Mesenchymal stem cell (in vitro differentiated cells and primary cell): ENCODE measurements at regions not wholly inside any gene's neighbourhood (a gene's known extent, or its start where the extent isn't known, plus 50 kb on each side); places are given as distances from the start of the nearest gene placed in this dataset.

Experiments used
- DNase-seq: peaks from one replicate; pipeline ENCODE4 v3.0.0-alpha.2; 2013
- H2AFZ ChIP-seq: one replicate; pipeline ENCODE4 v1.6.1; 2013; ENCODE audit warnings: low read depth, mild to moderate bottlenecking, control low read depth, inconsistent platforms, low read length, moderate library complexity
- H2AK5ac ChIP-seq: 2 replicates; pipeline ENCODE4 v1.6.1; 2013; ENCODE audit warnings: low read length, moderate library complexity, mild to moderate bottlenecking, inconsistent platforms; ENCODE audit not compliant: severe bottlenecking
- H2BK120ac ChIP-seq: one replicate; pipeline ENCODE4 v1.6.1; 2013; ENCODE audit warnings: low read depth, mild to moderate bottlenecking, inconsistent platforms, low read length, moderate library complexity
- H2BK12ac ChIP-seq, 2 experiments: one replicate each; pipeline ENCODE4 v1.6.1; 2013; ENCODE audit warnings: inconsistent platforms in 2 of 2, low read length in 2 of 2, mild to moderate bottlenecking in 2 of 2, moderate library complexity in 2 of 2, control low read depth in 1 of 2
- H2BK15ac ChIP-seq: one replicate; pipeline ENCODE4 v1.6.1; 2013; ENCODE audit warnings: mild to moderate bottlenecking, low read depth, inconsistent platforms; ENCODE audit not compliant: poor library complexity, severe bottlenecking
- H2BK5ac ChIP-seq: 2 replicates; pipeline ENCODE4 v1.6.1; 2013; ENCODE audit warnings: low read depth, mild to moderate bottlenecking, low read length, control low read depth, inconsistent platforms; ENCODE audit not compliant: poor library complexity, severe bottlenecking
- H3K14ac ChIP-seq, 2 experiments: one replicate each; pipeline ENCODE4 v1.6.1; 2013; ENCODE audit warnings: inconsistent platforms in 2 of 2, low read length in 2 of 2, control low read depth in 1 of 2, mild to moderate bottlenecking in 1 of 2, moderate library complexity in 1 of 2
- H3K18ac ChIP-seq, 2 experiments: one replicate each; pipeline ENCODE4 v1.6.1; 2013; ENCODE audit warnings: inconsistent platforms in 2 of 2, low read length in 2 of 2, control low read depth in 1 of 2, low read depth in 1 of 2, mild to moderate bottlenecking in 1 of 2
- H3K23ac ChIP-seq, 2 experiments: one replicate each; pipeline ENCODE4 v1.6.1; 2013; ENCODE audit warnings: inconsistent platforms in 2 of 2, low read length in 2 of 2, mild to moderate bottlenecking in 2 of 2, moderate library complexity in 2 of 2, control low read depth in 1 of 2
- H3K27ac ChIP-seq: 2 replicates; pipeline ENCODE4 v1.5.1; 2013; ENCODE audit warnings: mild to moderate bottlenecking, moderate library complexity, low read length, control low read depth, inconsistent platforms; ENCODE audit not compliant: poor library complexity, severe bottlenecking
- H3K27me3 ChIP-seq, 2 experiments: 2 replicates each; pipeline versions ENCODE4 v1.6.1 to v1.7.0; 2013; ENCODE audit warnings: low read length in 2 of 2, mild to moderate bottlenecking in 2 of 2, moderate library complexity in 2 of 2, control low read depth in 1 of 2, inconsistent platforms in 1 of 2; ENCODE audit not compliant: control insufficient read depth in 1 of 2, insufficient read depth in 1 of 2
- H3K36me3 ChIP-seq, 2 experiments: 2 replicates each; pipeline versions ENCODE4 v1.6.1 to v1.7.0; 2013; ENCODE audit warnings: low read length in 2 of 2, control low read depth in 1 of 2, inconsistent platforms in 1 of 2, low read depth in 1 of 2, mild to moderate bottlenecking in 1 of 2; ENCODE audit not compliant: insufficient read depth in 2 of 2, control insufficient read depth in 1 of 2
- H3K4ac ChIP-seq, 2 experiments: one replicate each; pipeline ENCODE4 v1.6.1; 2013; ENCODE audit warnings: inconsistent platforms in 2 of 2, low read length in 2 of 2, mild to moderate bottlenecking in 2 of 2, moderate library complexity in 2 of 2, control low read depth in 1 of 2, low read depth in 1 of 2
- H3K4me1 ChIP-seq: 2 replicates; pipeline ENCODE4 v1.6.1; 2013; ENCODE audit warnings: low read depth, low read length, control low read depth; ENCODE audit not compliant: control insufficient read depth, insufficient read depth
- H3K4me2 ChIP-seq: 2 replicates; pipeline ENCODE4 v1.6.1; 2013; ENCODE audit warnings: low read length, mild to moderate bottlenecking, inconsistent platforms; ENCODE audit not compliant: poor library complexity, severe bottlenecking
- H3K4me3 ChIP-seq, 2 experiments: 2 replicates each; pipeline versions ENCODE4 v1.5.1 to v1.7.0; 2013; ENCODE audit warnings: low read length in 2 of 2, mild to moderate bottlenecking in 2 of 2, control low read depth in 1 of 2, low read depth in 1 of 2; ENCODE audit not compliant: insufficient read depth in 1 of 2
- H3K79me1 ChIP-seq: replicated peaks from 2 replicates; pipeline ENCODE4 v1.6.1; 2013; ENCODE audit warnings: mild to moderate bottlenecking, control low read depth, low read length, inconsistent platforms; ENCODE audit not compliant: poor library complexity, severe bottlenecking
- H3K9ac ChIP-seq: 2 replicates; pipeline ENCODE4 v1.7.0; 2013; ENCODE audit warnings: mild to moderate bottlenecking, low read length, moderate library complexity
- H3K9me3 ChIP-seq: 2 replicates; pipeline ENCODE4 v1.7.0; 2013; ENCODE audit warnings: mild to moderate bottlenecking, low read length; ENCODE audit not compliant: control insufficient read depth
- H4K8ac ChIP-seq: one replicate; pipeline ENCODE4 v1.6.1; 2013; ENCODE audit warnings: inconsistent platforms, mild to moderate bottlenecking, low read length, moderate library complexity
- H4K91ac ChIP-seq: one replicate; pipeline ENCODE4 v1.6.1; 2013; ENCODE audit warnings: mild to moderate bottlenecking, low read length, inconsistent platforms
- WGBS: methylation state at CpG from one replicate; pipeline ENCODE4 v1.1.7; 2013; ENCODE audit warnings: mixed read lengths; 5-methylcytosine and 5-hydroxymethylcytosine counted together

GRCh38 chr1:94769551-94769950, 50.6 kb upstream of the SLC44A3 start:
- Histone ChIP-seq H4K91ac (no peak overlapping the region), H3K9me3 (peaks cover 7% of the 10 kb centered on the region), H2BK120ac (no peak overlapping the region), H3K4me3 (no peak overlapping the region), H3K23ac (no peak overlapping the region), H3K4me2 (no peak overlapping the region), H3K79me1 (peaks cover 10% of the 10 kb centered on the region), H3K4me1 (peaks cover 9% of the 10 kb centered on the region), H3K14ac (no peak overlapping the region), H3K27me3 (no peaks in the 10 kb centered on the region), H2AK5ac (no peak overlapping the region), H3K18ac (no peak overlapping the region), H3K4ac (no peak overlapping the region), H2BK15ac (no peak overlapping the region), H3K27ac (no peak overlapping the region), H2BK12ac (no peak overlapping the region), H3K36me3 (no peaks in the 10 kb centered on the region), H2AFZ (no peak overlapping the region), H4K8ac (no peak overlapping the region), H2BK5ac (no peak overlapping the region), H3K9ac (no peak overlapping the region)
- DNase-seq: no peak
- 2% methylated on average over 1 of the region's 1 CpG for WGBS

- no peak overlapping the region for H3K4me2 ChIP-seq
- no peak overlapping the region for H4K8ac ChIP-seq
- H3K23ac ChIP-seq: no peak overlapping the region
Measured at GRCh38 chr1:94768036-94768435, 52.1 kb upstream of the SLC44A3 start.

GRCh38 chr1:94765958-94766357, 54.2 kb upstream of the SLC44A3 start:
- Histone ChIP-seq H2BK120ac (no peak overlapping the region), H3K4me3 (no peak overlapping the region), H3K79me1 (peaks cover 9% of the 10 kb centered on the region), H2AK5ac (no peak overlapping the region), H3K14ac (no peak overlapping the region), H3K4ac (no peak overlapping the region), H3K4me2 (no peak overlapping the region), H4K91ac (no peak overlapping the region), H4K8ac (no peak overlapping the region), H2BK5ac (no peak overlapping the region), H3K9me3 (peaks cover 7% of the 10 kb centered on the region), H2AFZ (no peak overlapping the region), H3K9ac (no peak overlapping the region), H3K23ac (no peak overlapping the region), H2BK12ac (no peak overlapping the region), H3K27ac (no peak overlapping the region), H3K4me1 (no peaks in the 10 kb centered on the region), H3K36me3 (no peaks in the 10 kb centered on the region), H3K18ac (no peak overlapping the region), H3K27me3 (no peaks in the 10 kb centered on the region), H2BK15ac (no peak overlapping the region)
- 85% methylated on average over 2 of the region's 3 CpGs for WGBS
- DNase-seq: no peak

More at GRCh38 chr1:94768036-94768435, 52.1 kb upstream of the SLC44A3 start:
- Histone ChIP-seq H3K9ac (no peak overlapping the region), H3K79me1 (peaks cover 10% of the 10 kb centered on the region), H2BK12ac (no peak overlapping the region), H3K4me1 (no peaks in the 10 kb centered on the region), H3K14ac (no peak overlapping the region), H2AK5ac (no peak overlapping the region), H2BK15ac (no peak overlapping the region), H3K36me3 (no peaks in the 10 kb centered on the region), H3K27ac (no peak overlapping the region), H2BK120ac (no peak overlapping the region), H2BK5ac (no peak overlapping the region), H3K4ac (no peak overlapping the region), H3K27me3 (no peaks in the 10 kb centered on the region), H3K4me3 (no peak overlapping the region), H4K91ac (no peak overlapping the region), H2AFZ (no peak overlapping the region), H3K18ac (no peak overlapping the region), H3K9me3 (peaks cover 7% of the 10 kb centered on the region)
- no peak for DNase-seq
- WGBS: no CpG with 5 or more reads among the region's 4 CpGs

GRCh38 chr1:94759188-94759587, 61.0 kb upstream of the SLC44A3 start:
- Histone ChIP-seq H3K9me3 (no peaks in the 10 kb centered on the region), H2BK12ac (no peak overlapping the region), H3K23ac (no peak overlapping the region), H4K91ac (no peak overlapping the region), H2BK120ac (no peak overlapping the region), H2AFZ (no peak overlapping the region), H2BK5ac (no peak overlapping the region), H3K4ac (no peak overlapping the region), H3K18ac (no peak overlapping the region), H3K79me1 (peaks cover 3% of the 10 kb centered on the region), H3K4me3 (no peak overlapping the region), H3K4me1 (peaks cover 7% of the 10 kb centered on the region), H3K27me3 (no peaks in the 10 kb centered on the region), H3K36me3 (no peaks in the 10 kb centered on the region), H3K14ac (no peak overlapping the region), H4K8ac (no peak overlapping the region), H3K9ac (no peak overlapping the region), H3K27ac (no peak overlapping the region), H3K4me2 (no peak overlapping the region), H2AK5ac (no peak overlapping the region), H2BK15ac (no peak overlapping the region)
- DNase-seq: no peak
